ENCODE measurements at regions not wholly inside any gene's neighbourhood (a gene's known extent, or its start where the extent isn't known, plus 50 kb on each side); places are given as distances from the start of the nearest gene placed in this dataset.

DNA sequence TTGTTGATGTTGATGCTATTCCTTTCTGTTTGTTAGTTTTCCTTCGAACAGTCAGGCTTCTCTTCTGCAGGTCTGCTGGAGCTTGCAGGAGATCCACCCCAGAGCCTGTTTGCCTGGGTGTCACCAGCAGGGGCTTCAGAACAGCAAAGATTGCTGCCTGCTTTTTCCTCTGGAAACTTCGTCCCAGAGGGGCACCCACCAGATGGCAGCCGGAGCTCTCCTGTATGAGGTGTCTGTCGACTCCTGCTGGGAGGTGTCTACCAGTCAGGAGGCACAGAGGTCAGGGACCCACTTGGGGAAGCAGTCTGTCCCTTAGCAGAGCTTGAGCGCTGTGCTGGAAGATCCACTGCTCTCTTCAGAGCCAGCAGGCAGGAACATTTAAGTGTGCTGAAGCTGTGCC lies 303.2 kb downstream of the ZIC1 start:
- TF ChIP-seq, protein P1, sequence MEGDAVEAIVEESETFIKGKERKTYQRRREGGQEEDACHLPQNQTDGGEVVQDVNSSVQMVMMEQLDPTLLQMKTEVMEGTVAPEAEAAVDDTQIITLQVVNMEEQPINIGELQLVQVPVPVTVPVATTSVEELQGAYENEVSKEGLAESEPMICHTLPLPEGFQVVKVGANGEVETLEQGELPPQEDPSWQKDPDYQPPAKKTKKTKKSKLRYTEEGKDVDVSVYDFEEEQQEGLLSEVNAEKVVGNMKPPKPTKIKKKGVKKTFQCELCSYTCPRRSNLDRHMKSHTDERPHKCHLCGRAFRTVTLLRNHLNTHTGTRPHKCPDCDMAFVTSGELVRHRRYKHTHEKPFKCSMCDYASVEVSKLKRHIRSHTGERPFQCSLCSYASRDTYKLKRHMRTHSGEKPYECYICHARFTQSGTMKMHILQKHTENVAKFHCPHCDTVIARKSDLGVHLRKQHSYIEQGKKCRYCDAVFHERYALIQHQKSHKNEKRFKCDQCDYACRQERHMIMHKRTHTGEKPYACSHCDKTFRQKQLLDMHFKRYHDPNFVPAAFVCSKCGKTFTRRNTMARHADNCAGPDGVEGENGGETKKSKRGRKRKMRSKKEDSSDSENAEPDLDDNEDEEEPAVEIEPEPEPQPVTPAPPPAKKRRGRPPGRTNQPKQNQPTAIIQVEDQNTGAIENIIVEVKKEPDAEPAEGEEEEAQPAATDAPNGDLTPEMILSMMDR (IDR thresholded peaks at IDR 0.05 in 4 of 5, conservative IDR thresholded peaks at IDR 0.05 in 1 of 5): no peak
- TF ChIP-seq POLR2A (IDR thresholded peaks at IDR 0.05): no peak
